WERI-Rb-1 (cell line): ENCODE measurements at regions not wholly inside any gene's neighbourhood (a gene's known extent, or its start where the extent isn't known, plus 50 kb on each side); places are given as distances from the start of the nearest gene placed in this dataset.

Experiments
- DNase-seq: peaks from one replicate; pipeline ENCODE4 v3.0.0-alpha.2; 2020
- H3K27ac ChIP-seq: fragments of 250-450 bp; sonication (Bioruptor Pico); 2 replicates; pipeline ENCODE4 v1.5.1; 2020; ENCODE audit warnings: mild to moderate bottlenecking, moderate library complexity
- H3K27me3 ChIP-seq: fragments of 250-450 bp; sonication (Bioruptor Pico); 2 replicates; pipeline ENCODE4 v1.5.1; 2021; ENCODE audit warnings: mild to moderate bottlenecking, low read depth, moderate library complexity; ENCODE audit not compliant: insufficient read depth, severe bottlenecking
- H3K36me3 ChIP-seq: fragments of 250-450 bp; sonication (Bioruptor Pico); 2 replicates; pipeline ENCODE4 v1.5.1; 2020; ENCODE audit warnings: mild to moderate bottlenecking, moderate library complexity
- H3K4me3 ChIP-seq: 2 replicates; pipeline ENCODE4 v1.5.1; 2011; ENCODE audit warnings: low read depth, mild to moderate bottlenecking, control low read depth, low read length
- H3K9me3 ChIP-seq: fragments of 250-450 bp; sonication (Bioruptor Pico); 2 replicates; pipeline ENCODE4 v1.5.1; 2021; ENCODE audit warnings: mild to moderate bottlenecking, moderate library complexity; ENCODE audit not compliant: severe bottlenecking
- CTCF ChIP-seq: IDR thresholded peaks from 2 replicates; pipeline ENCODE4 v1.5.1; 2011; ENCODE audit warnings: low read depth, mild to moderate bottlenecking, control low read depth, inconsistent platforms, low read length

- H3K27me3 ChIP-seq: no peaks in the 10 kb centered on the region
- no peak for DNase-seq
- H3K4me3 ChIP-seq: no peak overlapping the region
- H3K9me3 ChIP-seq: no peaks in the 10 kb centered on the region
- H3K27ac ChIP-seq: no peak overlapping the region
- TF ChIP-seq CTCF: no peak
- H3K36me3 ChIP-seq: no peaks in the 10 kb centered on the region
Observed at GRCh38 chr13:87535911-87536310, 135.3 kb upstream of the SLITRK5 start.

GRCh38 chr13:87536499-87536898 lies 134.7 kb upstream of the SLITRK5 start:
- no peaks in the 10 kb centered on the region for H3K27me3 ChIP-seq
- H3K36me3 ChIP-seq: no peaks in the 10 kb centered on the region
- TF ChIP-seq CTCF: no peak
- H3K27ac ChIP-seq: no peak overlapping the region
- no peaks in the 10 kb centered on the region for H3K9me3 ChIP-seq
- DNase-seq: no peak
- H3K4me3 ChIP-seq: no peak overlapping the region

DNA sequence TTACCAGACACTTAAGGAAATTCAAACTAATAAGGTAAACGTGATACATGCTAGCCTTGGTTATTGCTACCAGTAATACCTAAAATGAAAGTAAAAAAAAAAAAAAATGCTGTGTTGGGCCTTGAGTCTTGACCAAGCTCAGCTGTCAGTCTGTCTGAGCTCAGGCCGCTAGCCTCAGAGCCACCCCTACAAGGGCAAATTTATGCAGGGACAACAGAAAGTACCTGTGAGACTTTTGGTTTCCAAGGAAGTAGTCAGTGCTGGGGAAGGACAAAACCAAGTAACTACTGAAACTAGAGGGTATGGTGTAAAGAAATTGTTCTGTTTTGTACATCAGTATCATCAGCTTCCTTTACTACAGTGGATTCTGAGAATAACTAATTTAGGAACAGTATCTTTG lies 134.3 kb upstream of the SLITRK5 start:
- Histone ChIP-seq H3K27me3 (no peaks in the 10 kb centered on the region), H3K9me3 (no peaks in the 10 kb centered on the region), H3K4me3 (no peak overlapping the region), H3K36me3 (no peaks in the 10 kb centered on the region), H3K27ac (no peak overlapping the region)
- no peak for TF ChIP-seq CTCF
- no peak for DNase-seq

DNA sequence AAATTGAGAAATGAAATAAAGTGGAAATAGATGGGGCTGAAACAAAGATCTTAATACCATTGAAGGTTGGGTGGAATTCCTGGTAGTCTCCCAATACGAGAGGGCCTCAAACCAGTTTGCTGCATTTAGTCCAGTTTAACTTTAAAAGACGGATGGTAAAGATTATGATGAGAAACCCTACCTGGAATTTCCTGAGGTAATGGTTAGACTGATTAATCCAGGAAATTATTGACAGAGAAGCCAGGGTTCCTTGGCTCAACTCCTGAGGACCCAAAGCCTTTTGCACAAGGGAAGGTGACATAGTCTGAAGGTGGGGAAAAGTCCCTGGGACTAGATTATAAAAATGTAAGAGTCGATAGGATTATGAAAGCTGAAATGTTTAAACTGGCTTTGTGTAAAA lies 133.2 kb upstream of the SLITRK5 start:
- H3K36me3 ChIP-seq: no peaks in the 10 kb centered on the region
- no peak for TF ChIP-seq CTCF
- H3K9me3 ChIP-seq: no peaks in the 10 kb centered on the region
- DNase-seq: no peak
- no peak overlapping the region for H3K4me3 ChIP-seq
- H3K27ac ChIP-seq: no peak overlapping the region
- H3K27me3 ChIP-seq: no peaks in the 10 kb centered on the region

GRCh38 chr13:87538366-87539052 lies 132.7 kb upstream of the SLITRK5 start:
- Histone ChIP-seq H3K9me3 (no peaks in the 10 kb centered on the region), H3K27ac (no peak overlapping the region), H3K27me3 (no peaks in the 10 kb centered on the region), H3K36me3 (no peaks in the 10 kb centered on the region), H3K4me3 (no peak overlapping the region)
- DNase-seq: no peak
- TF ChIP-seq CTCF: no peak

DNA sequence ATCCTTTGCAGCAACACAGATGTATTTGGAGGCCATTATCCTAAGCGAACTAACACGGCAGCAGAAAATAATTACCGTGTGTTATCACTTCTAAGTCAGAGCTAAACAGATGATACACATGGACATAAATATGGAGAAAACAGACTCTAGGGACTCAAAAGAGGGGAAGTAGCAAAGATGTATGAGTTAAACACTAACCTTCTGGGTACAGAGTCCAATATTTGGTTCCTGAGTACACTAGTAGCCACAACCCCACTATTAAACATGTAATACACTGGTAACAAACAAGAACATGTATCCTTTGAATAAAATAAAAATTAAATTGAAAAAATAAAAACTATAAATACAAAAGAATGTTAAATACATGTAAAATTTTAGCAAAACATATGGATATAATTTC lies 118.0 kb upstream of the SLITRK5 start:
- TF ChIP-seq CTCF: no peak
- no peak overlapping the region for H3K4me3 ChIP-seq
- H3K27ac ChIP-seq: no peak overlapping the region
- no peaks in the 10 kb centered on the region for H3K9me3 ChIP-seq
- H3K27me3 ChIP-seq: no peaks in the 10 kb centered on the region
- no peak for DNase-seq
- no peaks in the 10 kb centered on the region for H3K36me3 ChIP-seq
